Mesendoderm (in vitro differentiated cells): ENCODE measurements at regions not wholly inside any gene's neighbourhood (a gene's known extent, or its start where the extent isn't known, plus 50 kb on each side); places are given as distances from the start of the nearest gene placed in this dataset.
A peak's percentile ranks its signal among the peaks of the same experiment; 100 is the strongest.

Experiments
- DNase-seq: peaks from one replicate; pipeline ENCODE4 v3.0.0; 2013
- H2AK5ac ChIP-seq: 2 replicates; pipeline ENCODE4 v1.6.1; 2013; ENCODE audit warnings: low read length, inconsistent platforms
- H2BK120ac ChIP-seq: 2 replicates; pipeline ENCODE4 v1.6.1; 2013; ENCODE audit warnings: low read depth, mild to moderate bottlenecking, low read length, moderate library complexity, mixed read lengths
- H2BK15ac ChIP-seq: replicated peaks from 2 replicates; pipeline ENCODE4 v1.6.1; 2013; ENCODE audit warnings: low read depth, mild to moderate bottlenecking, moderate library complexity
- H2BK5ac ChIP-seq: 2 replicates; pipeline ENCODE4 v1.6.1; 2013; ENCODE audit warnings: low read length, inconsistent platforms
- H3K18ac ChIP-seq: 2 replicates; pipeline ENCODE4 v1.6.1; 2013; ENCODE audit warnings: mild to moderate bottlenecking, low read length, mixed read lengths
- H3K23ac ChIP-seq: one replicate; pipeline ENCODE4 v1.6.1; 2013; ENCODE audit warnings: low read length
- H3K27ac ChIP-seq: 2 replicates; pipeline ENCODE4 v1.5.1; 2013; ENCODE audit warnings: low read depth, mild to moderate bottlenecking, inconsistent platforms, low read length, moderate library complexity
- H3K27me3 ChIP-seq: 2 replicates; pipeline ENCODE4 v1.6.1; 2013; ENCODE audit warnings: low read length, control low read depth, mild to moderate bottlenecking, inconsistent platforms; ENCODE audit not compliant: insufficient read depth, poor library complexity
- H3K36me3 ChIP-seq: 2 replicates; pipeline ENCODE4 v1.6.1; 2013; ENCODE audit warnings: low read length, inconsistent platforms; ENCODE audit not compliant: control insufficient read depth, insufficient read depth
- H3K4ac ChIP-seq: one replicate; pipeline ENCODE4 v1.6.1; 2013; ENCODE audit warnings: low read depth, mild to moderate bottlenecking, low read length, moderate library complexity
- H3K4me1 ChIP-seq: 2 replicates; pipeline ENCODE4 v1.6.1; 2013; ENCODE audit warnings: low read depth, low read length, inconsistent platforms; ENCODE audit not compliant: control insufficient read depth
- H3K4me2 ChIP-seq: 2 replicates; pipeline ENCODE4 v1.6.1; 2013; ENCODE audit warnings: low read length
- H3K4me3 ChIP-seq: 2 replicates; pipeline ENCODE4 v1.5.1; 2013; ENCODE audit warnings: mild to moderate bottlenecking, low read length
- H3K56ac ChIP-seq: one replicate; pipeline ENCODE4 v1.6.1; 2013; ENCODE audit warnings: low read length
- H3K79me1 ChIP-seq: 2 replicates; pipeline ENCODE4 v1.6.1; 2013; ENCODE audit warnings: low read length, inconsistent platforms
- H3K79me2 ChIP-seq: 2 replicates; pipeline ENCODE4 v1.6.1; 2013; ENCODE audit warnings: mild to moderate bottlenecking, low read length; ENCODE audit not compliant: control insufficient read depth, insufficient read depth
- H3K9ac ChIP-seq: 2 replicates; pipeline ENCODE4 v1.6.1; 2013; ENCODE audit warnings: low read length, inconsistent platforms
- H4K5ac ChIP-seq: one replicate; pipeline ENCODE4 v1.6.1; 2013; ENCODE audit warnings: low read length
- H4K8ac ChIP-seq: one replicate; pipeline ENCODE4 v1.6.1; 2013; ENCODE audit warnings: low read depth, mild to moderate bottlenecking, control low read depth, low read length, moderate library complexity
- WGBS: extraction: QIAGEN DNeasy Blood & Tissue Kit; methylation state at CpG from one replicate; pipeline ENCODE4 v1.1.7; 2013; ENCODE audit warnings: low lambda C conversion rate, missing lambda C conversion rate; ENCODE audit not compliant: insufficient coverage; ENCODE audit errors: extremely low coverage; 5-methylcytosine and 5-hydroxymethylcytosine counted together

GRCh38 chr18:21928925-21929324 lies 188.3 kb downstream of the MIB1 start:
- Histone ChIP-seq H3K4me1 (no peaks in the 10 kb centered on the region), H3K36me3 (no peaks in the 10 kb centered on the region), H2BK5ac (no peak overlapping the region), H2BK120ac (no peak overlapping the region), H3K27me3 (no peaks in the 10 kb centered on the region), H2AK5ac (no peak overlapping the region), H3K79me1 (no peaks in the 10 kb centered on the region), H3K4ac (peak overlapping the region; percentile 20), H4K5ac (no peak overlapping the region), H3K9ac (no peak overlapping the region), H3K27ac (no peak overlapping the region), H3K4me2 (no peak overlapping the region), H3K56ac (no peak overlapping the region), H2BK15ac (no peak overlapping the region), H4K8ac (no peak overlapping the region), H3K23ac (no peak overlapping the region), H3K18ac (no peak overlapping the region), H3K79me2 (no peaks in the 10 kb centered on the region), H3K4me3 (no peak overlapping the region)
- no CpG with 5 or more reads among the region's 4 CpGs for WGBS
- no peak for DNase-seq

DNA sequence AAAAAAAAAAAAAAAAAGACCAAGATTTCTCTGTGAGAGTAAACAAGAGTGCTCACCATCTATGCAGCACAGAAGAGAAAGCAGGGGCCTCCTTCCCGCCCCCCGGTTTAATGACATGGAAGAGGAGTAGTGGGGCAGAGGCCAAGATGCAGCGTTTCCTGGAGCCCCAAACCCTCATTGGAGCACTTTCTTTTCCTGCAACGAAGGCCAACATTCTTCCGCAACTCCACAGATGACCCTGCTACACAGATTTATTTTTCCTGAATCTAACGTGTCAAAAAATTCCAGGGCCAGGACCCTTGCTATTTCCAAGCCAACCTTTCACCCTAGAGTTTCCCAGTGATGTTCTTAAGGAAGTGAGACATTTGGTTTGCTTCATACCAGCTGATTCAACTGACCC lies 189.6 kb downstream of the MIB1 start:
- H3K18ac ChIP-seq, result no peak overlapping the region
- no peak overlapping the region for H4K5ac ChIP-seq
- H3K56ac ChIP-seq, result no peak overlapping the region
- H3K4me1 ChIP-seq, result peaks cover 1% of the 10 kb centered on the region
- no peak overlapping the region for H3K9ac ChIP-seq
- no CpG with 5 or more reads among the region's 6 CpGs for WGBS
- no peaks in the 10 kb centered on the region for H3K36me3 ChIP-seq
- no peak overlapping the region for H2BK15ac ChIP-seq
- no peak overlapping the region for H4K8ac ChIP-seq
- H2BK5ac ChIP-seq, result no peak overlapping the region
- H3K23ac ChIP-seq, result no peak overlapping the region
- no peak overlapping the region for H2BK120ac ChIP-seq
- H3K79me1 ChIP-seq, result no peaks in the 10 kb centered on the region
- H3K27me3 ChIP-seq, result no peaks in the 10 kb centered on the region
- no peak overlapping the region for H3K4me3 ChIP-seq
- no peak for DNase-seq
- no peaks in the 10 kb centered on the region for H3K79me2 ChIP-seq
- H3K4me2 ChIP-seq, result no peak overlapping the region
- H3K27ac ChIP-seq, result no peak overlapping the region
- H3K4ac ChIP-seq, result no peak overlapping the region
- H2AK5ac ChIP-seq, result no peak overlapping the region

DNA sequence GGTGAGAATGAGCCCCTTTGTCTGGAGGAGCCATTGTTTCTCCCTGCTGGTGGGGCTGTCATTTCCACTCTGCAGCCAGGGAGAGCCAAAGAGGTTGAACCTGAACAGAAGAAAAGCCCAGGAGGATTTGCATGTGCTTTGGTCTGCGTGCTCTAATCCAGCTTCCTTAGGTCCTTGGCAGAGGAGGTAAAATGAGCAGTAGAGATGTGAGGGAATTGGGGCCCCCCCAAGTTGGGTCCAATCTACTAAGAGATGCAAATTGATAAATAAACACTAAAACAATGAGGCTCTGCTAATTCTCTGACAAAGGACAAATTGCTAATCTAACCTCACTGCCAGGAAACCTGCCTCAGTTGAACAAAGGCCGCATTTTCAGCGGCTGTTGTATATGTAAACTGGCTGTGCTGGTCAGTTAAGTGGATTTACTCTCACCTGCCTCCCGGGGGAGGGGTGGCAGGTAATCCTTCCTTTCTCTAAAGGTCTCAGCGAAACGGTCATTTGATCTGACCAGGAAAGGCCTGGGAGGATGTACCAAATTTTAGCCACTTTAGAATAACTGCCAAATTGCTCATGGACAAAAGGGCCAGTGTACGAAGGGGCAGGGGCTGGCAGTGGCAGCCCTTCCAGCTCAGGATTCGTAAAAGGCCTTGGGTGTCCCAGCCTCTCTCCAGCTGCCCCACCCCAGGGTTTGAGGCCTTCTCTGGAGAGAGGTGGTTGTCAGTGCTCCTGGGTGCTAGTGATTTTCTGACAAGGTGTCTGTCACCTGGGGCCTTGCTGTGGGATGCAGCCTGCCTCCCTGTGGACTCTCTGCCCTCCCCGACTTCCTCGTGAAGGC lies 193.6 kb downstream of the MIB1 start:
- Histone ChIP-seq H2AK5ac (no peak overlapping the region), H3K4ac (peak overlapping the region; percentile 73), H3K18ac (peak overlapping the region; percentile 64), H3K4me1 (peaks cover 2% of the 10 kb centered on the region), H3K27ac (peak overlapping the region; percentile 91), H3K23ac (no peak overlapping the region), H3K56ac (peak overlapping the region; percentile 34), H2BK5ac (peak overlapping the region; percentile 100), H3K9ac (peak overlapping the region; percentile 72), H3K4me3 (no peak overlapping the region), H2BK15ac (no peak overlapping the region), H3K79me1 (no peaks in the 10 kb centered on the region), H3K27me3 (no peaks in the 10 kb centered on the region), H4K5ac (peak overlapping the region; percentile 68), H3K4me2 (no peak overlapping the region), H3K36me3 (no peaks in the 10 kb centered on the region), H4K8ac (no peak overlapping the region), H3K79me2 (no peaks in the 10 kb centered on the region), H2BK120ac (no peak overlapping the region)
- DNase-seq, result peak; percentile 93
- WGBS, result no CpG with 5 or more reads among the region's 10 CpGs

- no peaks in the 10 kb centered on the region for H3K27me3 ChIP-seq
- no peak overlapping the region for H3K4me2 ChIP-seq
- H4K5ac ChIP-seq, result no peak overlapping the region
- DNase-seq, result peak; percentile 94
- H3K36me3 ChIP-seq, result no peaks in the 10 kb centered on the region
- no peak overlapping the region for H2BK15ac ChIP-seq
- peak overlapping the region; percentile 98 for H2BK5ac ChIP-seq
- H3K27ac ChIP-seq, result peak overlapping the region; percentile 91
- peaks cover 2% of the 10 kb centered on the region for H3K4me1 ChIP-seq
- peak overlapping the region; percentile 13 for H3K18ac ChIP-seq
- no peak overlapping the region for H4K8ac ChIP-seq
- WGBS, result no CpG with 5 or more reads among the region's 4 CpGs
- no peak overlapping the region for H2AK5ac ChIP-seq
- no peaks in the 10 kb centered on the region for H3K79me2 ChIP-seq
- no peak overlapping the region for H3K9ac ChIP-seq
- H2BK120ac ChIP-seq, result peak overlapping the region; percentile 96
- H3K23ac ChIP-seq, result no peak overlapping the region
- H3K56ac ChIP-seq, result peak overlapping the region; percentile 34
- H3K4ac ChIP-seq, result no peak overlapping the region
- no peak overlapping the region for H3K4me3 ChIP-seq
- no peaks in the 10 kb centered on the region for H3K79me1 ChIP-seq
Measured at GRCh38 chr18:21934766-21935015, 194.1 kb downstream of the MIB1 start.

GRCh38 chr18:21943456-21943855 lies 202.9 kb downstream of the MIB1 start:
- no peaks in the 10 kb centered on the region for H3K27me3 ChIP-seq
- DNase-seq, result no peak
- H2BK15ac ChIP-seq, result no peak overlapping the region
- H3K9ac ChIP-seq, result no peak overlapping the region
- no peak overlapping the region for H3K4ac ChIP-seq
- H3K4me1 ChIP-seq, result no peaks in the 10 kb centered on the region
- no peak overlapping the region for H3K18ac ChIP-seq
- H4K8ac ChIP-seq, result no peak overlapping the region
- H3K4me3 ChIP-seq, result no peak overlapping the region
- H3K36me3 ChIP-seq, result no peaks in the 10 kb centered on the region
- H2AK5ac ChIP-seq, result peak overlapping the region; percentile 52
- no CpG with 5 or more reads among the region's 4 CpGs for WGBS
- H3K56ac ChIP-seq, result no peak overlapping the region
- H3K79me1 ChIP-seq, result no peaks in the 10 kb centered on the region
- H3K79me2 ChIP-seq, result no peaks in the 10 kb centered on the region
- H3K23ac ChIP-seq, result no peak overlapping the region
- H2BK5ac ChIP-seq, result no peak overlapping the region
- H3K4me2 ChIP-seq, result no peak overlapping the region
- no peak overlapping the region for H2BK120ac ChIP-seq
- no peak overlapping the region for H4K5ac ChIP-seq
- H3K27ac ChIP-seq, result no peak overlapping the region
